Endothelial cell of umbilical vein (primary cell): ENCODE measurements at regions not wholly inside any gene's neighbourhood (a gene's known extent, or its start where the extent isn't known, plus 50 kb on each side); places are given as distances from the start of the nearest gene placed in this dataset.

Experiments used
- BruUV-seq: library from RNA; stranded (reverse); fragments of 400-500 nt; replicated peaks from 2 replicates; lab custom pipeline; 2021; lab: Mats Ljungman, UMichigan
- CTCF ChIA-PET: fragments of 300-600, 350-600 bp; sonication (Branson Sonifier 250); formaldehyde crosslinking; loops from one replicate; lab custom pipeline; 2021; ENCODE audit warnings: antibody characterized with exemption, inconsistent platforms; lab: Charles Lee
- POLR2A ChIA-PET: fragments of 300-600, 350-600 bp; sonication (Branson Sonifier 250); formaldehyde crosslinking; loops from one replicate; lab custom pipeline; 2021; ENCODE audit warnings: antibody characterized with exemption, inconsistent platforms; lab: Charles Lee
- DNase-seq: peaks from one replicate; pipeline ENCODE4 v3.0.0-alpha.2; 2011; ENCODE audit warnings: low read depth, low spot score
- FAIRE-seq: peaks from 2 replicates; lab custom pipeline; 2011; peaks lifted over from hg19 to GRCh38; lab: Jason Lieb, UNC
- H2AFZ ChIP-seq: 2 replicates; pipeline ENCODE4 v1.6.0; 2012; ENCODE audit warnings: low read depth, low read length, control low read depth, inconsistent platforms
- H3K27ac ChIP-seq: 2 replicates; pipeline ENCODE4 v1.5.1; 2011; ENCODE audit warnings: low read depth, mild to moderate bottlenecking, control low read depth, low read length, moderate library complexity; ENCODE audit not compliant: insufficient read depth
- H3K27me3 ChIP-seq, 2 experiments: 2 replicates each; pipeline versions ENCODE4 v1.6.0 to v1.6.1; 2011; ENCODE audit warnings: low read length in 2 of 2, mixed read lengths in 1 of 2; ENCODE audit not compliant: control insufficient read depth in 2 of 2, insufficient read depth in 2 of 2
- H3K36me3 ChIP-seq, 2 experiments: 2 replicates in 1 of 2; 3 replicates in 1 of 2; pipeline ENCODE4 v1.5.1; 2011; ENCODE audit warnings: low read length in 2 of 2, mild to moderate bottlenecking in 1 of 2, moderate library complexity in 1 of 2; ENCODE audit not compliant: control insufficient read depth in 2 of 2, insufficient read depth in 2 of 2; ENCODE audit errors: extremely low read depth in 1 of 2
- H3K4me1 ChIP-seq: 3 replicates; pipeline ENCODE4 v1.5.1; 2011; ENCODE audit warnings: mild to moderate bottlenecking, low read length; ENCODE audit not compliant: control insufficient read depth, insufficient read depth; ENCODE audit errors: extremely low read depth
- H3K4me2 ChIP-seq: 2 replicates; pipeline ENCODE4 v1.6.1; 2011; ENCODE audit warnings: low read length, control low read depth, mixed read lengths; ENCODE audit not compliant: insufficient read depth
- H3K4me3 ChIP-seq, 3 experiments: fragments of 200-600 bp in 1 of 3; sonication (generic), shearing (Covaris generic) in 1 of 3; replicated peaks in 1 of 3; 2 replicates each; pipeline ENCODE4 v1.5.1; 2011 to 2016; ENCODE audit warnings: control low read depth in 3 of 3, low read length in 3 of 3, mild to moderate bottlenecking in 2 of 3, inconsistent platforms in 1 of 3, low read depth in 1 of 3, moderate library complexity in 1 of 3; ENCODE audit not compliant: insufficient read depth in 1 of 3
- H3K79me2 ChIP-seq: 2 replicates; pipeline ENCODE4 v1.6.0; 2012; ENCODE audit warnings: low read length, inconsistent platforms; ENCODE audit not compliant: control insufficient read depth, insufficient read depth
- H3K9ac ChIP-seq: replicated peaks from 2 replicates; pipeline ENCODE3; 2011; ENCODE audit warnings: low read length, control low read depth; ENCODE audit not compliant: insufficient read depth; ENCODE audit errors: extremely low read depth
- H3K9me1 ChIP-seq: replicated peaks from 3 replicates; pipeline ENCODE4 v1.6.0; 2011; ENCODE audit warnings: mild to moderate bottlenecking, low read length; ENCODE audit not compliant: control insufficient read depth, insufficient read depth; ENCODE audit errors: extremely low read depth
- H3K9me3 ChIP-seq: replicated peaks from 2 replicates; pipeline ENCODE4 v1.5.1; 2012; ENCODE audit warnings: low read length, inconsistent platforms; ENCODE audit not compliant: control insufficient read depth, insufficient read depth
- H4K20me1 ChIP-seq: replicated peaks from 2 replicates; pipeline ENCODE3; 2011; ENCODE audit warnings: mild to moderate bottlenecking, low read length; ENCODE audit not compliant: control insufficient read depth, insufficient read depth; ENCODE audit errors: extremely low read depth
- CTCF ChIP-seq, 2 donors: IDR thresholded peaks; 1 replicate in 1 of 2; 2 replicates in 1 of 2; pipeline ENCODE4 v1.5.1; 2011; ENCODE audit warnings: low read length in 2 of 2, mild to moderate bottlenecking in 2 of 2, moderate library complexity in 2 of 2, control low read depth in 1 of 2, inconsistent platforms in 1 of 2, low read depth in 1 of 2; ENCODE audit not compliant: insufficient read depth in 1 of 2; ENCODE audit errors: extremely low read depth in 1 of 2
- EZH2 ChIP-seq: IDR thresholded peaks from 2 replicates; pipeline ENCODE4 v1.6.1; 2012; ENCODE audit warnings: borderline replicate concordance, low read depth, mild to moderate bottlenecking, moderate library complexity, low read length, inconsistent platforms; ENCODE audit not compliant: severe bottlenecking
- JUN ChIP-seq: IDR thresholded peaks from 2 replicates; pipeline ENCODE4 v1.6.1; 2011; ENCODE audit warnings: borderline replicate concordance, low read depth; ENCODE audit not compliant: insufficient read length, insufficient read depth
- MYC ChIP-seq: IDR thresholded peaks from one replicate; pipeline ENCODE4 v1.6.1; 2011; ENCODE audit warnings: mild to moderate bottlenecking, low read depth, low read length
- POLR2AphosphoS5 ChIP-seq: IDR thresholded peaks from 2 replicates; pipeline ENCODE4 v1.6.1; 2012; ENCODE audit warnings: low read depth, mild to moderate bottlenecking, control low read depth, low read length, moderate library complexity; ENCODE audit not compliant: insufficient read depth
- dilution Hi-C: fragments of 300-500 bp; cut with MboI; formaldehyde crosslinking; loops from one replicate; pipeline ENCODE4 v1.15.0; 2019; ENCODE audit warnings: low sequenced_read_pairs; ENCODE audit not compliant: extremely low pct_ligation_motif_present
- intact Hi-C: fragments of 100-400 bp; cut with micrococcal nuclease; formaldehyde crosslinking; loops from one replicate; pipeline ENCODE4 v1.10.0; 2022

GRCh38 chr7:108723381-108723814 is 153.7 kb downstream of the DNAJB9 start:
- Histone ChIP-seq H3K36me3 (no peaks in the 10 kb centered on the region), H3K9me1 (no peaks in the 10 kb centered on the region), H3K4me2 (no peak overlapping the region), H3K79me2 (no peaks in the 10 kb centered on the region), H2AFZ (no peak overlapping the region), H4K20me1 (no peaks in the 10 kb centered on the region), H3K4me1 (no peaks in the 10 kb centered on the region), H3K27me3 (no peaks in the 10 kb centered on the region), H3K9ac (no peak overlapping the region), H3K4me3 (no peak overlapping the region), H3K9me3 (no peaks in the 10 kb centered on the region), H3K27ac (no peak overlapping the region)
- ChIA-PET CTCF (no interaction called here), POLR2A (no interaction called here)
- no peak for FAIRE-seq
- dilution Hi-C loops (no loop called here), intact Hi-C loops (no loop called here)
- no peak for TF ChIP-seq MYC
- TF ChIP-seq JUN, result no peak
- TF ChIP-seq CTCF (IDR thresholded peaks at IDR 0.05; ENCODE audit: extremely low read depth in 1 of 2, insufficient read depth in 1 of 2, low read depth in 1 of 2, low read length in 2 of 2), result no peak
- TF ChIP-seq POLR2AphosphoS5, result no peak
- TF ChIP-seq EZH2, result no peak
- no TSS peak for BruUV-seq
- no peak for DNase-seq
